Umbilical cord (tissue), 1 donor: ENCODE measurements at regions not wholly inside any gene's neighbourhood (a gene's known extent, or its start where the extent isn't known, plus 50 kb on each side); places are given as distances from the start of the nearest gene placed in this dataset.
"Not testable (repeated sequence)": the region's sequence is repeated elsewhere in the genome, so short reads cannot be mapped to it uniquely, and the experiment has no call there.

Source experiments
- DNase-seq: peaks from one replicate; pipeline ENCODE4 v3.0.0-alpha.2; 2015; ENCODE audit warnings: low spot score

- no peak for DNase-seq
These were observed 51.2 kb upstream of the TMSB15B start for GRCh38 chrX:103911236-103911635.

GRCh38 chrX:103910430-103910829 lies 52.0 kb upstream of the TMSB15B start:
- no peak for DNase-seq

- DNase-seq, result no peak
These were observed 58.1 kb upstream of the TMSB15B start for GRCh38 chrX:103904301-103904700.

- DNase-seq, result not testable (repeated sequence)
These were observed 59.8 kb upstream of the TMSB15B start for GRCh38 chrX:103902606-103903005.

- no peak for DNase-seq
These were observed 57.2 kb upstream of the RAB9B start for GRCh38 chrX:103889216-103889615.

- DNase-seq, result no peak
These were observed 54.6 kb upstream of the RAB9B start for GRCh38 chrX:103886624-103887023.

GRCh38 chrX:103883533-103883932 lies 51.5 kb upstream of the RAB9B start:
- peak; percentile 4 for DNase-seq

GRCh38 chrX:103882999-103883398 lies 50.9 kb upstream of the RAB9B start:
- DNase-seq, result no peak
